Suppressor macrophage (primary cell): ENCODE measurements at regions not wholly inside any gene's neighbourhood (a gene's known extent, or its start where the extent isn't known, plus 50 kb on each side); places are given as distances from the start of the nearest gene placed in this dataset.

Source experiments
- DNase-seq, 4 experiments: peaks; one replicate each; pipeline ENCODE4 v3.0.0-alpha.2; 2020 to 2022

DNA sequence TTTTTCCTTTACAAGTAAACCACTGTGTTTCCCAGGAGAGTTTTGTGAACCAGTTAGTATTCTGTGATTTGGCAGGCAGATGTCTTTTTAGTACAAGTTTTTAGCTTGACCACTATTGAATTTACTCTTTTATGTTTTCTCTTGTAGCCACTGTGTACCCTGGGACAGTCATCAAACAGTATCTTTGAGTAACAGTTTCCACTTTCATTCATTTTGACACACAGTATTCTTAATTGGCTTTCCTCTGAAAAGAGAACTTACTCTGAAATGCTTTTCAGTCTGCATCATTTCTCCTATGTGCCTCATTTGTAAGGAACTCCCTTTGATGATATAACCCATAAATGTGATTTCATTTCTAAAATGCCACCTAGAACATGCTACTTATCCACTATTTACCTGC, 476.5 kb downstream of the PDGFC start:
- DNase-seq = no peak

DNA sequence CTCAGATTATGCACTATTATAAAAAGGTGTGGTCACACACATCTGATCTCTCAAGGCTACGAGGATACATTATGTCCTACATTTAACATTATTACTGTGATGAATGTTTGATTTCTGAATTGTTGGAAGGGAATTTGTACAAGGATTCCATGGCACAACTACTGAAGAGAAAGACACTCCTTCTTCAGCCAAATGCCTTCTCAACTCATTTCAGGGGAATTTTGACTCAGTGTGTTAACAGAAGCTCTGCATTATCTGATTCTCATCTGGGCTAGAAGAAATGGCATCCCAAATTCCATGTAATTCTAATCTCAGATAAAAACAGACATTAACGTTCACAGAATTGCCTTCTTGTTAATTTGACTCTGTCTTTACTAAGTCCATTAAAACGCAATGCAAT, 477.7 kb downstream of the PDGFC start:
- no peak for DNase-seq

DNA sequence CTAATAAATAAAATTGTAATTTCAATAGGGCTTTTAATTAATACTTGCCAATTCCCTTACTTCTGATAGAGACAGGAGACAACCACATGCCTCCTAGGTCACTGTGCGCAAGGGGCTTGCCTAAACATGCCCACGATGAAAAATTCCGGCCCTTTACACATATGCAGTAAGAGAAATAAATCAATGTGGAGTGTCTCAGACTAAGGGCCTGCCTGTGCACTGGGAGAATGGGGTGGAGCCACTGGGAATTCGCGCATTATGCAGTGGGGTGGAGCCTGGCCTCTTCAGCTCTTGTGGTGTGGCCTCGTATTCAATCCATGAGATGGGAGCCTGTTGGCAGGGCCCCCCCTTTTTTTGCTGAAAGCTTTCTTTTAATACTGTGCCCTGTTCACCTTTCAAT, 484.5 kb downstream of the PDGFC start:
- no peak for DNase-seq

DNA sequence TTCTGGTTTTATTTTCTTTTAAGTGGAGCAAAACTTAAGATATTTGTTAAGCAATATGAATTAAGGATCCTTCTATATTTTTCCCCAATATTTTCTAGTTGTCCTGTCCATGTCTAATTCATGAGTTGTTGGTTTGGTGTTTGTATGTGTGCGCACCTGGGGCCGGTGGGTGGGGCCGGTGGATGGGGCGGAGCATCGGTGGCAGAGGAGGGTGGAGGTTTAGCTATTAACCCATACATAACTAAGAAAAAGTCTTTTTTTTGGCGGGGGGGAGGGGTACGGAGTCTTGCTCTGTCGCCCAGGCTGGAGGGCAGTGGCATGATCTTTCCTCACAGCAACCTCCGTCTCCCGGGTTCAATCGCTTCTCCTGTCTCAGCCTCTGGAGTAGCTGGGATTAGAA, 489.8 kb downstream of the PDGFC start:
- DNase-seq = no peak

DNA sequence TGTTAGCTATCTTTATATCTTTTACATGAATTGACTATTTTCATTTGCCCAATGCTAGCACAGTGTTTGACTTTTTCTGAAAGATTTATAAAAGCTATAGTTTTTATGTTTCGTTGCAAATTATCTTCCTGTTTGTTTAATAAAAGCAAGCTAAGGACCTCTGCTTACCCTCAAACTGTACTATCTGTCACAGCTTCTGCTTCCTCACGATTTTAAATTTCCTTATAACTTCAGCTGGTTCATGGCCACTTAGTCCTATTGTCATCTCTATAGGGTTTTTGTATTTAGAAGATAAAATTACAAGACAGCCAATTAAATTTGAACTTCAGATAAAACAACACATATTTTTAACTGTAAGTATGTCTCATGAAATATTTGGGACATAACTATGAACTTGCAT, 494.0 kb downstream of the PDGFC start:
- peak in 1 of 4 experiments; percentile 7 for DNase-seq

DNA sequence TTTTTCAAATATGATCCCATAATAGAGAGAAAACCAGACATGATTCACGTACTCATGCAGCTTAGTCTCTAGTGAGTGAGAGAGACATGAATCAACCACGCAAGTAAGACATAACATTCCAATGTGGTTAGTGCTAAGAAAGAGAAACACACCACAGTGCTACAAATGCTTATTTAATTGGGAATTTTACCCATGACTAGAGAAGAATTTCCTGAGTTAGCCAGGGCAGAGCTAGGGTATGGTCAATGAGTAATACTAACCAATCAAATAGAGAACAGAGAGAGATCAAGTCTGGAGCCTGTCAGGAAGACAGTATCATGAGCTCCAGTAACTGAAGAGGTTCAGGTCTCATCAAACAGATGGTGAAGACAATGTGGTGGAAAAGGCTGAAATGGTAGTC, 495.2 kb downstream of the PDGFC start:
- DNase-seq = no peak

DNA sequence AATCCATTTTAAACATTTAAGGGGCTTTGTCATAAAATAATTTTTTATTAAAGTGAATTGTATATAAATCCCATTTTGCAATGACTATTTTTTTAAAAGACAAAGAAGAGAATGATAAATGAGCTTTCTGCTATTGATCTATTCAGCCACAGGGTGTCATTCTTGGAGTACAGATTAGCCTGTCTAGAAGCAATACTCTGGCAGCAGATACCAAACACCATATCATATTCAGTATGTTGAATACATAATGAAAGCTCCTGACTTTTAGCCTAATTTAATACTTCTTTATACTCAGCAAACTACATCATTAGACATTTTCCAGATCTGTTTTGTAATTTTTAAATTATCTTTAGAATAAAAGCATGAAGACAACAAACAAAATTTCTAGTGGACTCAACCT, 496.3 kb downstream of the PDGFC start:
- DNase-seq = peak; percentile 46 to 77 (median 58)

DNA sequence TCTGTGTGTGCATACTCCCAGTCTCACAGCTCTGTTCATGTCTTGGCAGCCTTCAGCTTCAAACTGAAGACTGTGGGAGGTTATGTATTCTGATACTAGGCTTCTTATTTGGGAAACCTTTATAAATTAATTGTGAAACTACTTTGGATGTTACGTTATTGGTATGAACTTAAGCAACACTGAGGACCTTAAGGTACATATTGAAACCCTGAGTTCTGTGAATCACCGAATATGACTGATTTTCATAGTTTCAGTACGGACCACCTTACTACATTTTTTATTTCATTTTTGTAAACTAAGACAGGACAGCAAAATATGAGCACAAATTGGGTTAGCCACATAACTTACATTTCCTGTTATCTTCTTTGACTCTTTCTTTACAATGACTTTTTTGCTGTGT, 498.4 kb downstream of the PDGFC start:
- no peak for DNase-seq

DNA sequence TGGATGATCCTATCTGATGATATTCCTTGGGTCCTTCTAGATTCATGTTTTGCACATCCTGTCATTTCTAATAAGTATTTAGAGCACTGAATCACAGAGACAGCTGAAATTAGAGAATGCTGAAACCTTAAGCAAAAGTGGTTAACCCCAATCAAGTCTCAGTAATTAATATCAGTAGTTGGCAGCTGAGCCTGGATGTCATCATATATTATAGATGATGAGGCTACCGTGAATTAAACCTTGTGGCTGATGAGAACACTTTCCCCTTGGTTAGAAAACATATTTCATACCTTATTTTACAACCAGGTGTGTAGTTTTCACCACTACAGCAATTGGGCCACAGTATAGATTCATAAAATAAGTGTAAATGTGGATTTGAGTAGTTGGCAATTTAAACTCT, 499.0 kb downstream of the PDGFC start:
- DNase-seq = no peak

DNA sequence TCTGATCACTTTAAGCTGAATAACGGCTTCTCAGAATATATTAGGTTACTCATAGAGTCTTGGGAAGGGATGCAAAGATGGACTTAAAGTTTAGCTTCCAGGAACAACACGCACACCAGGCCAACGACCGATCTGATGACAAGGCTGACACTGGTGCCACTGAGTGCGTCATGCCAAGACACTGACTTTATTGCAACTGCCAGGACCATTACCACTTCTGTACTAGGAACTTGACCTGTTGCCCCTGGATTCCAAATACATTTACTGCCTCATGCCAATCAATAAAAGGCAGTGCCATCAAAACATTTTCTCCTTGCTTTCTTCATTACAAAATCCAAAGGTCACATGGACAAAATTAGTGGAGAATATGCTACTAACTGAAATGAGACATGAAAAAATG, 505.9 kb upstream of the CTSO start:
- DNase-seq = no peak

DNA sequence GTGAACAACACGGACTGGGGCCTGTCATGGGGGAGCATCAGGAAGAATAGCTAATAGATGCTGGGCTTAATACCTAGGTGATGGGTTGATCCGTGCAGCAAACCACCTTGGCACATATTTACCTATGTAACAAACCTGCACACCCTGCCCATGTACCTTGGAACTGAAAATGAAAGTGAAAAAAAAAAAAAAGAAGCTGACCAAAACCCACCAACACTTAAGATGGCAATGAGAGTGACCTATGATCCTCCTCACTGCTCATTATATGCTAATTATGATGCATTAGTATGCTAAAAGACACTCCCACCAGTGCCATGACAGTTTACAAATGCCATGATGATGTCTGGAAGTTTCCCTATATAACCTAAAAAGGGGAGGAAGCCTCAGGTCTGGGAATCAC, 503.2 kb upstream of the CTSO start:
- no peak for DNase-seq

DNA sequence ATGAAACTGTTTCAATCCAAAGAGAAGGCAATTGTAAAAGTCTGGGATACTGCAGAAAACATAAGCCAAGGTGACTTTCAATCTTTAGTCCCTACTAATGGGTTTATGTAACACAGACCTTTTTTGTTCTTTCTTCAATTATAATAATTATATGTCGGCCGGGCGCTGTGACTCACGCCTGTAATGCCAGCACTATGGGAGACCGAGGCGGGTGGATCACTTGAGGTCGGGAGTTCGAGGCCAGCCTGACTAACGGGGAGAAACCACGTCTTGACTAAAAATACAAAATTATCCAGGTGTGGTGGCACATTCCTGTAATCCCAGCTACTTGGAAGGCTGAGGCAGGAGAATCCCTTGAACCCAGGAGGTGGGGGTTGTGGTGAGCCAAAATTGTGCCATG, 489.8 kb upstream of the CTSO start:
- no peak for DNase-seq

DNA sequence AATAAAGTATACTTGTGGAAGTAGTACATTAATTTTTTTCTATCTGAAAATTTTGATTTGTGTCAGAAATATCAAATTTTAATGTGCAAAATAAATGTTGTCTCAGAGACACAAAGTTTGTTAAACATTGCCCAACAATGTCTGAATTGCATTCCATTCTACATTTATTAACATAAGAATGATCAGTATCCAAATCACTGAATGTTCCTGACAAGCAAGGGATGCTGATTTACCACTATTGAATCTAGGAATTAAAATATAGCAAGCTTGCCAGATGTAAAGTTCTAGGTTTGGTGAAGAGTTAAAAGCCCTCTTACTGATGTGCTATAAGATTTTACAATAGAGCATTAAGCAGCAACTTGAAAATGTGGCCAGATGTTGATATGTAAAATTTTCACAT, 489.2 kb upstream of the CTSO start:
- no peak for DNase-seq

DNA sequence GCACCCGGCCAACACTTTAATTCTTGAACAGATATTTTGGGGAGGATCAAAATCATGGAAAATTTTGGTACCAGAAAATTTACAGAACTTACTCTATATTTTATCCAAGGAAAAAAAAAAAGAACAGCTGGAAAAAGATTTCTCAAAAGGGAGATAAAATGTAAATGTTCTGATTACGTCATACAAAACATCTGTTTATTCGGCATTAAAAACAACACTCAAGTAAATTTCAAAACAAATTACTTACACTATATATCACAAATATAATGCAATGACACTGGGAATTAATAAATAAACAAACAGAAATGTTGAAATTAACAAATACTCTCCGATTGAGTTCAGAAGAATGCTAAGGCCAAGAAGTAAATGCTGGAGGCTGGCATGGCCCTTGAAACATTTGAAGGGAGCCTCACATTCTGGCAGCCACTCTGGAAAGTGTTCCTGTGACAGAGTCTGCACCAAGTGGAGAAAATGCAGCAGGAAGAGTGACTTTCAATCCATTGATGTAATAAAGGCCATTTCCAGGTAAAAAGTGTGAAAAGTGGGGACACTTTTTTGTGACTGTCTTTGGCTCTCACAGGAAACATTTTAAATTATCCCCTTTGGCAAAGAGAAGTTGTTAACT, 486.0 kb upstream of the CTSO start:
- no peak for DNase-seq

DNA sequence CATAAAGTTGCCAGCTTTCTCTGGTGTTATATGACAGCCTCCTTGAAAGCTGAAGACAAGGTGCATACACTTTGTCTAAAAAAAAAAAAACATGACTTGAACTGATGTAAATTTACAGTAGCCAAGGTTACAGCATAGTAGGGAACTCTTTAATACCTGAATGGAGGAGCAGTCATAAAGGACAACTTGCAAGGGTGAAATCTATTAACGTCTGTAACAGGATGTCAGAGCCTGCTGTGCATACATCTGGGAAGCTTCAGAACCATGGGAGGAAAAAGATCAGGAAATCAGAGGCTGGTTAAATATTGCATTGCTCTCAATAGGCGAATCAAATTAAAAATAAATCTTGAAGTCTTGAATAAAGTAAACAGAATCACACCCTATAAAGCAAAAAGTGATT, 484.0 kb upstream of the CTSO start:
- DNase-seq = no peak

DNA sequence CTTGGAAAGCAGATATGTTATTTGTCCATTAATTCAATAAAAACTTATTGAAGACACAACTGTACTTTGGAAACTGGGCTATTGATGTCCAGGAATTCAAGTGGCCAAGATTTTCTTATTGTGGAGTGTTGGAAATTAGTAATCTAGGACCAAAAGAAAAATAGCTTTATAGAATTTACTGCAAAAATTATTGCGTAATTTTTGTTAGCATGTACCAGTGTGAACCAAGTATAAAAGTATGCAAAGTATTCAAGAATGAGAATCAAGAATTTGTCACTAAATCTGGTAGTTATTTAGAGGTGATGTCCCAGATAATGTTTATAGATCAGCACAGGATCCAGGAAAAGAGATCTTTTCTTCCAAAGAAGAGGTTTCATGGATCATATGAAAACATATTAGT, 468.9 kb upstream of the CTSO start:
- no peak for DNase-seq

DNA sequence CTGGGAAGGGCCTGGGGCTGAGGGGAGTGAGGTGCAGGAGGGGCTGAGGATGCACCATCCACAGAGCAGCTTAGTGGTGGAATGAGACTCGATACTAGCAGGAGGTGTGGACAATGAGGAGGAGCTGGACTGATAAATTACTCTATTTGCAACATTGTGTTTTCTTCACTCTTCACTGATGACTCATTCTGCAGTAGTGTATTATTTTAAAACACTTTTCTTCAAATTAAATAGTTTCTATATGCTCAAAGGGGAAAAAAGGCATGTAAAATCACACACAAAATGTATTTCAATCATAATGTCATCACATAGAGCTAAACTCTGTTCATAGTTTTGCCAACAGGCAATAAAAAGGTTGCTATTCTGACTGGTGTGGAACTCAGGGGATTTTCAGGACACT, 467.0 kb upstream of the CTSO start:
- DNase-seq = no peak

DNA sequence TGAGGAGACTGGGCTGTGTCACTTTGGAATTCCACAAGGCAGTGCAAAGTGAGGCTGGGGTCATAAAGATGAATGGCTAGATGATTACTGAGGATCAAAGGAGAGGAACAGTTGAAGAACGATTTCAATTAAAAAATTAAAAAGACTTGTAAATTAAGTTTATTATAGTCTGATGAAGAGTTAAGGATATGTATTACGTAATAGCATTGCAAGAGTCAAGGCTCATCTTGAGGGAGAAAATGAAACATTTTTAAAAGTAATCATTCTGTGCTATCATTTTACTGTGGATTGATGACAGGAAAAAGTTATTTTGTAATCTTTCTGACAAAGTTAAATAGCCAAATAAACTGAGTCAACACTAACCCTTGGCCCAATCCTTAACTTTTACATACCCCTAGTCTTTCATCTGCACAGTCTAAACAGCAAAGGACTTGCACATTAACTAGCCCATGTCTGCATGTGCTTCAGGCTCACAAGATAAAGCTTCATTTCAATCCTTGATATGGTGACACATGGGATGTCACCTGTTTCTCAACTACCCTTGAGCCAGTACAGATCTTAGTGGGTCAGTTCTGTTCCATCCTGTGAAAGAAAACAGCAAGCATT, 465.5 kb upstream of the CTSO start:
- DNase-seq = no peak

DNA sequence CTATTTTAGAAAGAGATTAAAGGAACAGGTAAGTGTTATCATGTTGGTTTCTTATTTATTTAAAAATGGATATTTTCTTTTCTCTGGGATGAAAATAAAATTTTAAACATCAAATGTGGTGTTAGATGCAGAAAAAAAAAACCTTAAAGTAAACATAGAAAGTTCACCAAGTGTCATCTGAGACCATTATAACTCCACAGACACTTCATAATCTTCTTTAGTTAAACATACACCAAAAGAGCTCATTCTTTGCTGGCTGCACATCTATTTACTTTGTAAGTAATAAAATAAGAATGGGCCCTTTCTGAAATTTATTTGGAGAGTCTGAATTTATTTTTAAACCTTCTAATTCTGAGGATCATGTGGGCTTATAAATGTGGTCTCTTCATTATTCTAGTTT, 460.7 kb upstream of the CTSO start:
- no peak for DNase-seq

DNA sequence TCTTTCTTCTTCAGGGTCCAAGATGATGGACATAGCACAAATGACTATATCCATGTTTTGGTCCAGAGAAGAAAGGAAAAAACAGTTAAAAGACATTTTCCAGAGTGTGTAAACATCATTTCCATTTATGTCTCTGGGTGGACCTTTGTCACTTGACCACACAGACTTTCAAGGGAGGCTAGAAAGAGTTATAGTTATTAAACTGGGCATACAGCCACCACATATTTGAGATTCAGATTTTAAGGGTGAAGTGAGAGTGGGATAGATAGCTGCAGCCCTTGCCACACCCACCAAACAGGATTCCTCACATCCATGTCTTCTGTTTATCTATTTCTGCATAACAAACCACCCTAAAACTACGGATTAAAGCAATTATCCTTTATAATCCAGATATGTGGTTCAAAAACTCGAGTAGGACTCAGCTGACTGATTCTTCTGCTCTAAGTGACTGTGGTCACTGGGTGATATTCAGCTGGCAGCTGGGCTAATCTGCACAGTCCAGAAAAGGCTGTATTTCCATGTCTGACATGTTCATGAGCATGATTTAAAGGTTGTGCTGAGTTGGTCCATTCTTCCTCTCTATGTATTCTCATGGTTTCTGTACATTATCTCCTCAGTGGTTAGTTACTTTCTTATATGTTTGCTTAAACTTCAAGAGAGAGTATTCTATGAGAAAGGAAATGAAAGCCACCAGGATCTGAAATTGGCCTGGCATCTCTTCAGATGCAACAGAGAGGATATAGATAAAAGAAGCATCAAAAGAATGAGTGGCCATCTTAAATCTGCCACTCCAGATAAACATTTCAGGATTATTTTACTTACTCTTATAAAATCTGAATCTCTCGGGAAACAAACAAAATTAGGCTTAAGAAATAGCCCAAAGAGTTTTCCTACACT, 459.8 kb upstream of the CTSO start:
- no peak for DNase-seq

DNA sequence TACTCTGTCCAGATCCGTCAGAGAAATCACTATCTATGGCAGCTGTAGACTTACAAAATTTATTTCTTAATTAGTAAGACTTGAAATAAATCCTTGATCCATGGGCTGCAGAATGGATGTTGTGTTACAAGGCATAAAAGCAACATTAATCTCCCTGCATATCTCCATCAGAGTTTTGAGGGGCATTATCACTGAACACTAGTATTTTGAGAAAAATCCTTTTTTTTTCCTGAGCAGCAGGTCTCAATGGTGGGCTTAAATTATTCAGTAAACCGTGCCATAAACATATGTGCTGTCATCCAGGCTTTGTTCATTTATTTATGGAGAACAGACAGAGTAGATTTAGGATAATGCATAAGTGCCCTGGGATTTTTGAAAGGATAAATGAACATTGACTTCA, 457.9 kb upstream of the CTSO start:
- no peak for DNase-seq

DNA sequence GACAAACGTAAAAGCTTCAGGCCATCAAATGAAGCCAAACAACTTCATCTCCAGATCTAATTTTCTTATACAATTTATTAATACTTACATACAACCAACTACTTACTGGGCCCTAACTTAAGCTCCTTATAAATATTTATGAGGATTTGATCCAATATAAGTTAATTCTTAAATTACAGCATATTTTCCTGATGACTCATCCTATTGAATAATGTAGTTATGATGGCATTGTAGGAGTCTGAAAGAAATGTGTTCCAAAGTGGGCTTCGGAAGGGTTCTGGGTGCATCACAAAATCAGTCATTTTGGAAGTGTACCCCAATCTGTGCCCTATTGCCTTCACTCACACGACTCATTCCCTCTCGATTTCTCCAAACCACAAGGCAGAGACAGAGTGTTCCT, 455.1 kb upstream of the CTSO start:
- no peak for DNase-seq

DNA sequence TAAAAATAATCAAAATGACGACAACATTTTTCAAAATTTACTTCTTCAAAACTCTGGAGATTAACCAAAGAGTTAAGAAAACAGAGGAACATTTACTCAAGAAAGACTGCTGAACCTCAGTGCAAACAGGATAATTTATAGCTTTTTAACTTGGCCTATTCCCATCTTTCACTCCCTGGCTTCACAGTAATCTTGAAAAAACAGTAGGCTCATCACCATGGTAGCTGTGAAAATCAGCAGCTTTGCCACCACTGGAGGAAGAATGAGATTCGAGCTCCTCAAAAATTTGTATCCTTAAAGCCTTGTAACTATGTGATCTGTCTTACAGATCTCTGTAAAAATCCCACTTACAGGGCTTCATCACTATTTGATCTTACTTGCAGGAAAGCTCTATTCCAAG, 447.7 kb upstream of the CTSO start:
- no peak for DNase-seq

DNA sequence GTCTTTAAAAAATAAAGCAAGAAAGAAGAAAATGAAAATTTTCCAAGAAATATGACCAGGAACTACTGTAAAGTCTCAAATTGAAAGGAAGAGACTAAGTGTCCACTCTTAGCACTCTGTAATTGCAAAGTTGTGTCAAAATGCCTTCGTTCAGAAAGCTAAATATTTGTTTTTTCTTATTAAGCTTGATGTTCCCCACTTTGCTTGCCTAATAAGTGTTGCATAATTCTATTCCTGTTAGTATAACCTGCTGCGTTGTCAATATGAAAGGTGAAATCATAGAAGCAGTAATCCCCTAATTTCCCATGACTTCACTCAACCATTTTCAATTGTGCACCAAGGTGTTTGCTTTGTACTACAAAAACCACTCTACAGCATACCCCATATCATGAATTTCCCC, 442.9 kb upstream of the CTSO start:
- DNase-seq = no peak
